NCI-H2029 treated with DMSO at 0.1 percent for 48 hours (cell line): ENCODE measurements at regions not wholly inside any gene's neighbourhood (a gene's known extent, or its start where the extent isn't known, plus 50 kb on each side); places are given as distances from the start of the nearest gene placed in this dataset.
"Not testable (repeated sequence)": the region's sequence is repeated elsewhere in the genome, so short reads cannot be mapped to it uniquely, and the experiment has no call there.

ENCODE experiments used
- DNase-seq: peaks from one replicate; lab custom pipeline; 2025; lab: John Stamatoyannopoulos, UW

- no peak for DNase-seq
Measured at GRCh38 chr12:127169321-127170181, 1097.4 kb upstream of the TMEM132C start.

GRCh38 chr12:127170226-127171180, 1096.5 kb upstream of the TMEM132C start:
- no peak for DNase-seq

- no peak for DNase-seq
Measured at GRCh38 chr12:127172861-127173260, 1094.1 kb upstream of the TMEM132C start.

GRCh38 chr12:127173971-127174370, 1093.0 kb upstream of the TMEM132C start:
- DNase-seq: not testable (repeated sequence)

- no peak for DNase-seq
Measured at GRCh38 chr12:127174881-127175280, 1092.1 kb upstream of the TMEM132C start.

GRCh38 chr12:127175361-127175760, 1091.6 kb upstream of the TMEM132C start:
- DNase-seq: no peak

- DNase-seq: no peak
Measured at GRCh38 chr12:127176804-127177203, 1090.2 kb upstream of the TMEM132C start.

- no peak for DNase-seq
Measured at GRCh38 chr12:127178052-127178451, 1088.9 kb upstream of the TMEM132C start.

- DNase-seq: no peak
Measured at GRCh38 chr12:127178463-127178862, 1088.5 kb upstream of the TMEM132C start.

- no peak for DNase-seq
Measured at GRCh38 chr12:127179176-127179575, 1087.8 kb upstream of the TMEM132C start.

- DNase-seq: no peak
Measured at GRCh38 chr12:127182018-127182417, 1085.0 kb upstream of the TMEM132C start.

GRCh38 chr12:127189992-127190391, 1077.0 kb upstream of the TMEM132C start:
- no peak for DNase-seq

GRCh38 chr12:127191129-127191528, 1075.8 kb upstream of the TMEM132C start:
- DNase-seq: no peak

- no peak for DNase-seq
Measured at GRCh38 chr12:127192391-127192790, 1074.6 kb upstream of the TMEM132C start.

- DNase-seq: no peak
Measured at GRCh38 chr12:127193341-127193740, 1073.6 kb upstream of the TMEM132C start.

GRCh38 chr12:127194176-127194575, 1072.8 kb upstream of the TMEM132C start:
- no peak for DNase-seq

- no peak for DNase-seq
Measured at GRCh38 chr12:127205781-127206555, 1061.0 kb upstream of the TMEM132C start.

GRCh38 chr12:127209318-127209717, 1057.7 kb upstream of the TMEM132C start:
- no peak for DNase-seq

GRCh38 chr12:127214186-127214585, 1052.8 kb upstream of the TMEM132C start:
- no peak for DNase-seq

- DNase-seq: no peak
Measured at GRCh38 chr12:127223011-127223410, 1044.0 kb upstream of the TMEM132C start.

- DNase-seq: no peak
Measured at GRCh38 chr12:127223731-127224130, 1043.2 kb upstream of the TMEM132C start.

GRCh38 chr12:127230843-127231260, 1036.1 kb upstream of the TMEM132C start:
- no peak for DNase-seq
